GM12878 (cell line): ENCODE measurements at regions not wholly inside any gene's neighbourhood (a gene's known extent, or its start where the extent isn't known, plus 50 kb on each side); places are given as distances from the start of the nearest gene placed in this dataset.

ENCODE experiments used
- CBX5 ChIP-seq: sonication (generic); IDR thresholded peaks from 2 replicates; pipeline ENCODE4 v1.6.1; 2016; ENCODE audit warnings: low read depth, moderate library complexity, mild to moderate bottlenecking, inconsistent platforms
- CTCF ChIP-seq, 3 experiments: IDR thresholded peaks in 2 of 3; conservative IDR thresholded peaks in 1 of 3; 2 replicates each; pipeline ENCODE4 v1.5.1; 2011; ENCODE audit warnings: low read depth in 3 of 3, low read length in 3 of 3, mild to moderate bottlenecking in 3 of 3, control low read depth in 2 of 3, moderate library complexity in 2 of 3, inconsistent platforms in 1 of 3, mixed read lengths in 1 of 3; ENCODE audit not compliant: control insufficient read depth in 2 of 3, insufficient read depth in 1 of 3; ENCODE audit errors: extremely low read depth in 1 of 3
- EZH2 ChIP-seq: IDR thresholded peaks from 2 replicates; pipeline ENCODE4 v1.6.1; 2012; ENCODE audit warnings: low read depth, mild to moderate bottlenecking, control low read depth, inconsistent platforms, low read length, borderline replicate concordance; ENCODE audit not compliant: control insufficient read depth
- FOS ChIP-seq: IDR thresholded peaks from 3 replicates; pipeline ENCODE4 v1.6.1; 2011; ENCODE audit warnings: borderline replicate concordance; ENCODE audit not compliant: insufficient read length; ENCODE audit errors: extremely low read depth
- JUNB ChIP-seq: IDR thresholded peaks from 2 replicates; pipeline ENCODE4 v1.6.1; 2016; ENCODE audit warnings: antibody characterized with exemption, mild to moderate bottlenecking
- JUND ChIP-seq: IDR thresholded peaks from 2 replicates; pipeline ENCODE4 v1.6.1; 2012; ENCODE audit warnings: low read depth, mild to moderate bottlenecking, low read length, improper control_type of control experiment, moderate library complexity
- NFXL1 ChIP-seq: fragments of 450-650 bp; IDR thresholded peaks from 2 replicates; pipeline ENCODE4 v1.6.1; 2017; ENCODE audit warnings: antibody characterized with exemption, mild to moderate bottlenecking, borderline replicate concordance
- NFYB ChIP-seq: IDR thresholded peaks from 2 replicates; pipeline ENCODE4 v1.6.1; 2011; ENCODE audit warnings: low read depth, mild to moderate bottlenecking, low read length, improper control_type of control experiment, moderate library complexity; ENCODE audit not compliant: insufficient read depth
- POLR2AphosphoS2 ChIP-seq: IDR thresholded peaks from 2 replicates; pipeline ENCODE4 v1.6.1; 2011; ENCODE audit warnings: low read depth, mild to moderate bottlenecking, low read length, improper control_type of control experiment, moderate library complexity
- RFX5 ChIP-seq: IDR thresholded peaks from 2 replicates; pipeline ENCODE4 v1.6.1; 2011; ENCODE audit warnings: low read depth, low read length, improper control_type of control experiment
- USF2 ChIP-seq: IDR thresholded peaks from 2 replicates; pipeline ENCODE4 v1.6.1; 2011; ENCODE audit warnings: low read depth, low read length, improper control_type of control experiment, borderline replicate concordance
- ZNF384 ChIP-seq: IDR thresholded peaks from 2 replicates; pipeline ENCODE4 v1.6.1; 2012; ENCODE audit warnings: low read depth, mild to moderate bottlenecking, low read length, improper control_type of control experiment, borderline replicate concordance
- TF ChIP-seq, protein P1 (sequence below): IDR thresholded peaks from 2 replicates; pipeline ENCODE4 v1.6.1; 2012; ENCODE audit warnings: low read depth, low read length, improper control_type of control experiment
- TF ChIP-seq, protein P2 (sequence below): IDR thresholded peaks from 2 replicates; pipeline ENCODE4 v1.6.1; 2012; ENCODE audit warnings: low read depth, low read length, improper control_type of control experiment

DNA sequence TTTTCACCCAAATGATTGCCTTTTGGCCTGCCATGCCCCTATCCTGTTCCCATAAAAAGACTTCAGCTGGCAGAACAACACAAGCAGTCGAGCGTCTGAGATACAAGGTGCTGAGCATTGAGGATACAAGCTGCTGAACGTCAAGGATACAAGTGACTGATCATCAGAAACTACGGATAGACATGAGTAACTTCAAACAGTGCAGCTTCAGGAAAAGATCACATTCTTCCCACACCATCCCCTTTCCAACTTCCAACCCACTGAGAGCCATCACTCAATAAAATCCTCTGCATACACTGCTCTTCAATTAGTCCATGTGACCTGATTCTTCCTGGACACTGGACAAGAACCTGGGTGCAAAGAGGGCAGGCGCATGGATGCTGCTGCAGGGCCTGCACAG lies 1198.9 kb downstream of the ROBO2 start:
- TF ChIP-seq EZH2 = no peak
- TF ChIP-seq, protein P1, sequence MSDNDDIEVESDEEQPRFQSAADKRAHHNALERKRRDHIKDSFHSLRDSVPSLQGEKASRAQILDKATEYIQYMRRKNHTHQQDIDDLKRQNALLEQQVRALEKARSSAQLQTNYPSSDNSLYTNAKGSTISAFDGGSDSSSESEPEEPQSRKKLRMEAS = no peak
- TF ChIP-seq FOS = no peak
- no peak for TF ChIP-seq NFYB
- TF ChIP-seq, protein P2, sequence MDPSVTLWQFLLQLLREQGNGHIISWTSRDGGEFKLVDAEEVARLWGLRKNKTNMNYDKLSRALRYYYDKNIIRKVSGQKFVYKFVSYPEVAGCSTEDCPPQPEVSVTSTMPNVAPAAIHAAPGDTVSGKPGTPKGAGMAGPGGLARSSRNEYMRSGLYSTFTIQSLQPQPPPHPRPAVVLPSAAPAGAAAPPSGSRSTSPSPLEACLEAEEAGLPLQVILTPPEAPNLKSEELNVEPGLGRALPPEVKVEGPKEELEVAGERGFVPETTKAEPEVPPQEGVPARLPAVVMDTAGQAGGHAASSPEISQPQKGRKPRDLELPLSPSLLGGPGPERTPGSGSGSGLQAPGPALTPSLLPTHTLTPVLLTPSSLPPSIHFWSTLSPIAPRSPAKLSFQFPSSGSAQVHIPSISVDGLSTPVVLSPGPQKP = no peak
- TF ChIP-seq RFX5 = no peak
- no peak for TF ChIP-seq JUND
- no peak for TF ChIP-seq ZNF384
- TF ChIP-seq CTCF (IDR thresholded peaks at IDR 0.05 in 2 of 3, conservative IDR thresholded peaks at IDR 0.05 in 1 of 3; ENCODE audit: control insufficient read depth in 2 of 3, extremely low read depth in 1 of 3, insufficient read depth in 1 of 3, low read depth in 3 of 3, low read length in 3 of 3) = no peak
- no peak for TF ChIP-seq CBX5
- no peak for TF ChIP-seq NFXL1
- TF ChIP-seq USF2 = no peak
- TF ChIP-seq POLR2AphosphoS2 = no peak
- TF ChIP-seq JUNB = no peak
